ENCODE measurements at regions not wholly inside any gene's neighbourhood (a gene's known extent, or its start where the extent isn't known, plus 50 kb on each side); places are given as distances from the start of the nearest gene placed in this dataset.
A peak's percentile ranks its signal among the peaks of the same experiment; 100 is the strongest.

- no peak overlapping the region for H3K4me3 Mint-ChIP-seq
- H3K27ac Mint-ChIP-seq: no peak overlapping the region
- TF ChIP-seq CTCF (IDR thresholded peaks at IDR 0.05): no peak
- peaks cover 9% of the 10 kb centered on the region for H3K9me3 Mint-ChIP-seq
- no peak for DNase-seq
- H3K4me1 Mint-ChIP-seq: peaks cover 22% of the 10 kb centered on the region
- no peaks in the 10 kb centered on the region for H3K36me3 Mint-ChIP-seq (ENCODE audit: low read depth)
- H3K27me3 Mint-ChIP-seq (ENCODE audit: low read depth, poor library complexity): peaks cover 22% of the 10 kb centered on the region
These were observed 72.6 kb upstream of the CAPRIN2 start for GRCh38 chr12:30827101-30828066.

GRCh38 chr12:30826276-30826675, 71.5 kb upstream of the CAPRIN2 start:
- no peak for DNase-seq
- Mint-ChIP-seq H3K27me3 (ENCODE audit: low read depth, poor library complexity) (peaks cover 22% of the 10 kb centered on the region), H3K27ac (no peak overlapping the region), H3K4me3 (no peak overlapping the region), H3K36me3 (ENCODE audit: low read depth) (no peaks in the 10 kb centered on the region), H3K4me1 (peaks cover 33% of the 10 kb centered on the region), H3K9me3 (peaks cover 3% of the 10 kb centered on the region)
- no peak for TF ChIP-seq CTCF (IDR thresholded peaks at IDR 0.05)

GRCh38 chr12:30825341-30825740, 70.6 kb upstream of the CAPRIN2 start:
- H3K27me3 Mint-ChIP-seq (ENCODE audit: low read depth, poor library complexity): peaks cover 30% of the 10 kb centered on the region

GRCh38 chr12:30824311-30824710, 69.6 kb upstream of the CAPRIN2 start:
- Mint-ChIP-seq H3K36me3 (ENCODE audit: low read depth) (peaks cover 3% of the 10 kb centered on the region), H3K27me3 (ENCODE audit: low read depth, poor library complexity) (peaks cover 30% of the 10 kb centered on the region)

More at GRCh38 chr12:30825341-30825740, 70.6 kb upstream of the CAPRIN2 start:
- no peak for TF ChIP-seq CTCF (IDR thresholded peaks at IDR 0.05)
- Mint-ChIP-seq H3K27ac (no peak overlapping the region), H3K36me3 (ENCODE audit: low read depth) (no peaks in the 10 kb centered on the region), H3K4me1 (peaks cover 43% of the 10 kb centered on the region), H3K4me3 (no peak overlapping the region), H3K9me3 (peaks cover under 1% of the 10 kb centered on the region)
- DNase-seq: no peak

GRCh38 chr12:30823764-30824163, 69.0 kb upstream of the CAPRIN2 start:
- H3K36me3 Mint-ChIP-seq (ENCODE audit: low read depth): peaks cover 6% of the 10 kb centered on the region
- peaks cover 25% of the 10 kb centered on the region for H3K27me3 Mint-ChIP-seq (ENCODE audit: low read depth, poor library complexity)
- DNase-seq: no peak
- peak overlapping the region; percentile 89 for H3K4me3 Mint-ChIP-seq
- TF ChIP-seq CTCF (IDR thresholded peaks at IDR 0.05): no peak
- H3K9me3 Mint-ChIP-seq: no peaks in the 10 kb centered on the region
- H3K27ac Mint-ChIP-seq: no peak overlapping the region
- H3K4me1 Mint-ChIP-seq: peaks cover 50% of the 10 kb centered on the region

More at GRCh38 chr12:30824311-30824710, 69.6 kb upstream of the CAPRIN2 start:
- no peak for TF ChIP-seq CTCF (IDR thresholded peaks at IDR 0.05)
- Mint-ChIP-seq H3K4me1 (peaks cover 50% of the 10 kb centered on the region), H3K27ac (no peak overlapping the region), H3K9me3 (no peaks in the 10 kb centered on the region), H3K4me3 (peak overlapping the region; percentile 89)
- no peak for DNase-seq
